ENCODE measurements at regions not wholly inside any gene's neighbourhood (a gene's known extent, or its start where the extent isn't known, plus 50 kb on each side); places are given as distances from the start of the nearest gene placed in this dataset.

- H3K36me3 ChIP-seq, result no peaks in the 10 kb centered on the region
- no peaks in the 10 kb centered on the region for H3K27me3 ChIP-seq
- H3K4me1 ChIP-seq, result no peaks in the 10 kb centered on the region
- H3K4me3 ChIP-seq, result no peak overlapping the region
- no peak overlapping the region for H3K27ac ChIP-seq
- H3K9me3 ChIP-seq, result no peaks in the 10 kb centered on the region
- no peak for DNase-seq (ENCODE audit: low spot score in 2 of 2)
- TF ChIP-seq POLR2A (IDR thresholded peaks at IDR 0.05), result no peak
- 85% methylated on average over 6 of the region's 6 CpGs for WGBS
Observed at GRCh38 chr14:85293612-85294234, 236.2 kb upstream of the FLRT2 start.

- WGBS, result 84% methylated on average over 1 of the region's 1 CpG
- TF ChIP-seq, protein P1, sequence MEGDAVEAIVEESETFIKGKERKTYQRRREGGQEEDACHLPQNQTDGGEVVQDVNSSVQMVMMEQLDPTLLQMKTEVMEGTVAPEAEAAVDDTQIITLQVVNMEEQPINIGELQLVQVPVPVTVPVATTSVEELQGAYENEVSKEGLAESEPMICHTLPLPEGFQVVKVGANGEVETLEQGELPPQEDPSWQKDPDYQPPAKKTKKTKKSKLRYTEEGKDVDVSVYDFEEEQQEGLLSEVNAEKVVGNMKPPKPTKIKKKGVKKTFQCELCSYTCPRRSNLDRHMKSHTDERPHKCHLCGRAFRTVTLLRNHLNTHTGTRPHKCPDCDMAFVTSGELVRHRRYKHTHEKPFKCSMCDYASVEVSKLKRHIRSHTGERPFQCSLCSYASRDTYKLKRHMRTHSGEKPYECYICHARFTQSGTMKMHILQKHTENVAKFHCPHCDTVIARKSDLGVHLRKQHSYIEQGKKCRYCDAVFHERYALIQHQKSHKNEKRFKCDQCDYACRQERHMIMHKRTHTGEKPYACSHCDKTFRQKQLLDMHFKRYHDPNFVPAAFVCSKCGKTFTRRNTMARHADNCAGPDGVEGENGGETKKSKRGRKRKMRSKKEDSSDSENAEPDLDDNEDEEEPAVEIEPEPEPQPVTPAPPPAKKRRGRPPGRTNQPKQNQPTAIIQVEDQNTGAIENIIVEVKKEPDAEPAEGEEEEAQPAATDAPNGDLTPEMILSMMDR (IDR thresholded peaks at IDR 0.05), result no peak
- TF ChIP-seq POLR2A (IDR thresholded peaks at IDR 0.05) (no peak), EP300 (IDR thresholded peaks at IDR 0.05) (no peak), POLR2AphosphoS5 (IDR thresholded peaks at IDR 0.05) (no peak)
Observed at GRCh38 chr14:85295318-85295717, 234.6 kb upstream of the FLRT2 start.

DNA sequence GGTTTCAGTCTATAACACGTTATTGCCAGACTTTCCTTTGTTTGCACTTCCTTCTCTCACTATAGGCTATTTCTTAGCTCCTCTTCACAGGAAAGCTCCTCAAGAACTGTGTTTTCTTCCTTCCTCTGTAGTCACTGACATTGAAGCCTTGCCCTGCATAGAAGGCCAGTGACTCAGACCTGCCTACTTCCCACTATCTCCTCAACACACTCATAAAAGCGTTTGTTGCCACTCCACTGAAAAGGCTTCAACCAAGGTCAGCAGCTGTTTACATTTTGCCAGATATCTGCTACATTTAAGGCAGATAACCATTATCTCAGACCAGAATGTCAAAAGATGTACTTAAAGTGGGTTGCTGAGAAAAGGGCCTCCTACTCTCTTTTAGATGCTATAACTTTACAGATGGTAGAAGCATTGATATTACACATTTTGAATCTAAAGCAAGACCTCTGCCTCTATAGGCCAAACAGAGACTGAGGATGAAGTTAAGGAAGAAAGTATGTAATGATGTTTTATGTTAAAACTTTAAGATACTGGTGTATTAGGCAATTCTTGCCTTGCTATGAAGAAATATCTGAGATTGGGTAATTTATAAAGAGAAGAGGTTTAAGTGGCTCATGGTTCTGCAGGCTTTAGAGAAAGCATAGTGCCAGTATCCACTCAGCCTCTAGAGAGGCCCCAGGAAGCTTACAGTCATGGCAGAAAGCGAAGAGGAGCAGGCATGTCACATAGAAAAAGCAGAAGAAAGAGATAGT, 233.3 kb upstream of the FLRT2 start:
- Histone ChIP-seq H3K27me3 (no peaks in the 10 kb centered on the region), H3K4me3 (no peak overlapping the region), H3K36me3 (no peaks in the 10 kb centered on the region), H3K27ac (no peak overlapping the region), H3K9me3 (no peaks in the 10 kb centered on the region), H3K4me1 (no peaks in the 10 kb centered on the region)
- TF ChIP-seq POLR2AphosphoS5 (IDR thresholded peaks at IDR 0.05) (no peak), EP300 (IDR thresholded peaks at IDR 0.05) (no peak), POLR2A (IDR thresholded peaks at IDR 0.05) (no peak)
- TF ChIP-seq, protein P1 (IDR thresholded peaks at IDR 0.05), result no peak
- no peak for DNase-seq (ENCODE audit: low spot score in 2 of 2)
- 71% methylated on average over 3 of the region's 3 CpGs for WGBS

More at GRCh38 chr14:85295318-85295717, 234.6 kb upstream of the FLRT2 start:
- H3K9me3 ChIP-seq, result no peaks in the 10 kb centered on the region
- no peak overlapping the region for H3K27ac ChIP-seq
- H3K4me3 ChIP-seq, result no peak overlapping the region
- no peaks in the 10 kb centered on the region for H3K27me3 ChIP-seq
- DNase-seq (ENCODE audit: low spot score in 2 of 2), result no peak
- H3K4me1 ChIP-seq, result no peaks in the 10 kb centered on the region
- no peaks in the 10 kb centered on the region for H3K36me3 ChIP-seq

DNA sequence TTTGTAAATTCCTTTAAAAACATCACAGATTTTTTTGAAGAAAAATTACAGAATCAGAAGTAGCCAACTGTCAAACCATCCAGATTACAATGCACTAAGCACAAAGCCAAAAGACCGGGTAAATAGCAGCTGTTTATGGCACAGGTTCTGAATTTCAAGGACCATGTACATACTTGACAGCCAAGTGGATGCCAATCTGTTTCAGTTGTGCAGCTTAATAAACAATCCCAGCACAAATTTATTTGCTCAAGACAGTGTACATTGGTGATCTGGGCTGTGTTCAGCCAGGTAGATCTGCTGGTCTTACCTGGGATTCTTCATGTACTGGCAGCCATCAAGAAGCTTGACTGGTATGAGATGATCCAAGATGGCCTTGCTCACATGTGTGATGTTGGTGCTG, 229.8 kb upstream of the FLRT2 start:
- Histone ChIP-seq H3K36me3 (no peaks in the 10 kb centered on the region), H3K27ac (no peak overlapping the region), H3K27me3 (no peaks in the 10 kb centered on the region), H3K9me3 (no peaks in the 10 kb centered on the region), H3K4me1 (no peaks in the 10 kb centered on the region), H3K4me3 (no peak overlapping the region)
- TF ChIP-seq EP300 (IDR thresholded peaks at IDR 0.05) (no peak), POLR2A (IDR thresholded peaks at IDR 0.05) (no peak), POLR2AphosphoS5 (IDR thresholded peaks at IDR 0.05) (no peak)
- TF ChIP-seq, protein P1 (IDR thresholded peaks at IDR 0.05), result no peak
- no peak for DNase-seq (ENCODE audit: low spot score in 2 of 2)
- WGBS, result 74% methylated on average over 1 of the region's 1 CpG

GRCh38 chr14:85301506-85301905, 228.4 kb upstream of the FLRT2 start:
- H3K9me3 ChIP-seq, result no peaks in the 10 kb centered on the region
- H3K27me3 ChIP-seq, result no peaks in the 10 kb centered on the region
- TF ChIP-seq EP300 (IDR thresholded peaks at IDR 0.05) (no peak), POLR2AphosphoS5 (IDR thresholded peaks at IDR 0.05) (no peak), POLR2A (IDR thresholded peaks at IDR 0.05) (no peak)
- TF ChIP-seq, protein P1 (IDR thresholded peaks at IDR 0.05), result no peak
- no peaks in the 10 kb centered on the region for H3K36me3 ChIP-seq
- no peaks in the 10 kb centered on the region for H3K4me1 ChIP-seq
- 78% methylated on average over 4 of the region's 4 CpGs for WGBS
- H3K27ac ChIP-seq, result no peak overlapping the region
- DNase-seq (ENCODE audit: low spot score in 2 of 2), result no peak
- no peak overlapping the region for H3K4me3 ChIP-seq
